ENCODE measurements at regions not wholly inside any gene's neighbourhood (a gene's known extent, or its start where the extent isn't known, plus 50 kb on each side); places are given as distances from the start of the nearest gene placed in this dataset.

GRCh38 chr10:90650858-90651257 lies 207.0 kb downstream of the HTR7 start:
- Histone ChIP-seq H3K9ac (ENCODE audit: insufficient read depth in 1 of 2, low read length in 2 of 2) (no peak overlapping the region), H3K4me3 (no peak overlapping the region), H3K27me3 (ENCODE audit: control insufficient read depth in 3 of 3, insufficient read depth in 3 of 3, low read length in 2 of 3) (no peaks in the 10 kb centered on the region), H3K4me1 (ENCODE audit: control insufficient read depth in 5 of 5, insufficient read depth in 5 of 5, low read length in 5 of 5) (no peaks in the 10 kb centered on the region), H3K27ac (ENCODE audit: low read depth in 1 of 2, low read length in 1 of 2) (no peak overlapping the region), H3K9me3 (ENCODE audit: control insufficient read depth in 4 of 4, insufficient read depth in 3 of 4, low read length in 3 of 4) (no peaks in the 10 kb centered on the region), H3K36me3 (ENCODE audit: control insufficient read depth in 4 of 4, insufficient read depth in 4 of 4, low read length in 4 of 4) (no peaks in the 10 kb centered on the region)
- no peak for DNase-seq
- 89 to 95% methylated on average over 2 of the region's 2 CpGs for WGBS, 2 donors
- no peak for TF ChIP-seq CTCF (IDR thresholded peaks at IDR 0.05; ENCODE audit: control extremely low read depth, extremely low read depth)
- ATAC-seq (ENCODE audit: insufficient read depth, low FRiP score): no peak

DNA sequence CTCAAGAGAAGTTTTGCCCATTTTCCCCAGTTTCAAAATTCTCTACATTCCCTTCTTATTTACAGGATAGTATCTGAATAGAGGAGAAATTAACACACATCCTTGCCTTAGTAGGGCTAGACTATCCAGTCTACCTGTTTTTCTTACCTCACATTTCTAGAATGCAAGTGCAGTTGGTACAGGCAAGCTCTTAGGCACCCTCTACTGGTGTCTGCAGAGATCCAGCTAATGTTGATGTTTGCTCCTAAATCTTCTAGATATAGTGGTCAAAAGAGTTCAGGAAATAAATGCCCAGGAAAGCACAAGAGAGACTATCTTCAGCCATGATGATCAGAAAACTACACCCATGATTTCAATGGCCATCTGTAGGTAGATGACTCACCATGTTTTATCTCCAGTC lies 205.3 kb downstream of the HTR7 start:
- H3K36me3 ChIP-seq (ENCODE audit: control insufficient read depth in 4 of 4, insufficient read depth in 4 of 4, low read length in 4 of 4): no peaks in the 10 kb centered on the region
- TF ChIP-seq CTCF (IDR thresholded peaks at IDR 0.05; ENCODE audit: control extremely low read depth, extremely low read depth): no peak
- H3K9me3 ChIP-seq (ENCODE audit: control insufficient read depth in 4 of 4, insufficient read depth in 3 of 4, low read length in 3 of 4): no peaks in the 10 kb centered on the region
- DNase-seq (no peak), ATAC-seq (ENCODE audit: insufficient read depth, low FRiP score) (no peak)
- no peaks in the 10 kb centered on the region for H3K4me1 ChIP-seq (ENCODE audit: control insufficient read depth in 5 of 5, insufficient read depth in 5 of 5, low read length in 5 of 5)
- H3K27me3 ChIP-seq (ENCODE audit: control insufficient read depth in 3 of 3, insufficient read depth in 3 of 3, low read length in 2 of 3): no peaks in the 10 kb centered on the region
- H3K9ac ChIP-seq (ENCODE audit: insufficient read depth in 1 of 2, low read length in 2 of 2): no peak overlapping the region
- H3K27ac ChIP-seq (ENCODE audit: low read depth in 1 of 2, low read length in 1 of 2): no peak overlapping the region
- H3K4me3 ChIP-seq: no peak overlapping the region

DNA sequence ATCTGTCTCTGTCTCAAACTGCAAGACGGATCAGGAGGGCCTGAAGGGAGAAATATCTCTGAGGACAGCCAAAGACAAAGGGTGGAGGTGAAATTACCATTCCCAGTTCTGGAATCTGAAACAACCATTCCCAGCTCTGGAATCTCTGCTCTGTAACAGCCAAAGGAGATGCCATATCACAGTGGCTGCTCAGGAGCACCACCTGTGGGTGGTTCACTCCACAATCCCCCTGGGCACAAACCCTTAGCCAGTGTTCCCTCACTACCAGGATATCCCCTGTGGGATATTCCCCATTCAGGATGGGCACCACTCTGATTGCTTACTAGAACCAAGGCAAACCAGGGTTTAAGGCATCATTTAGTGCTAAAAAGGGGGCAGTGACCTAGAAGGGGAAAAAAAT lies 199.0 kb downstream of the HTR7 start:
- no peak for DNase-seq
- H3K27ac ChIP-seq (ENCODE audit: low read depth in 1 of 2, low read length in 1 of 2): no peak overlapping the region
- no peaks in the 10 kb centered on the region for H3K36me3 ChIP-seq (ENCODE audit: control insufficient read depth in 4 of 4, insufficient read depth in 4 of 4, low read length in 4 of 4)
- H3K27me3 ChIP-seq (ENCODE audit: control insufficient read depth in 3 of 3, insufficient read depth in 3 of 3, low read length in 2 of 3): no peaks in the 10 kb centered on the region
- no peak overlapping the region for H3K9ac ChIP-seq (ENCODE audit: insufficient read depth in 1 of 2, low read length in 2 of 2)
- no peaks in the 10 kb centered on the region for H3K9me3 ChIP-seq (ENCODE audit: control insufficient read depth in 4 of 4, insufficient read depth in 3 of 4, low read length in 3 of 4)
- H3K4me3 ChIP-seq: no peak overlapping the region
- TF ChIP-seq CTCF (IDR thresholded peaks at IDR 0.05; ENCODE audit: control extremely low read depth, extremely low read depth): no peak
- ATAC-seq (ENCODE audit: insufficient read depth, low FRiP score): no peak
- 35 to 45% methylated on average over 1 of the region's 1 CpG for WGBS, 2 donors
- H3K4me1 ChIP-seq (ENCODE audit: control insufficient read depth in 5 of 5, insufficient read depth in 5 of 5, low read length in 5 of 5): no peaks in the 10 kb centered on the region

GRCh38 chr10:90665905-90666662 lies 191.8 kb downstream of the HTR7 start:
- Histone ChIP-seq H3K27me3 (ENCODE audit: control insufficient read depth in 3 of 3, insufficient read depth in 3 of 3, low read length in 2 of 3) (no peaks in the 10 kb centered on the region), H3K9me3 (ENCODE audit: control insufficient read depth in 4 of 4, insufficient read depth in 3 of 4, low read length in 3 of 4) (no peaks in the 10 kb centered on the region), H3K4me1 (ENCODE audit: control insufficient read depth in 5 of 5, insufficient read depth in 5 of 5, low read length in 5 of 5) (no peaks in the 10 kb centered on the region), H3K4me3 (no peak overlapping the region), H3K36me3 (ENCODE audit: control insufficient read depth in 4 of 4, insufficient read depth in 4 of 4, low read length in 4 of 4) (no peaks in the 10 kb centered on the region), H3K27ac (ENCODE audit: low read depth in 1 of 2, low read length in 1 of 2) (no peak overlapping the region), H3K9ac (ENCODE audit: insufficient read depth in 1 of 2, low read length in 2 of 2) (no peak overlapping the region)
- no peak for ATAC-seq (ENCODE audit: insufficient read depth, low FRiP score)
- WGBS, 2 donors: 62 to 67% methylated on average over 8 of the region's 8 CpGs
- DNase-seq: no peak
- no peak for TF ChIP-seq CTCF (IDR thresholded peaks at IDR 0.05; ENCODE audit: control extremely low read depth, extremely low read depth)
